Testis (tissue), 2 donors: ENCODE measurements at regions not wholly inside any gene's neighbourhood (a gene's known extent, or its start where the extent isn't known, plus 50 kb on each side); places are given as distances from the start of the nearest gene placed in this dataset.

Experiments used
- POLR2A ChIP-seq: fragments of 450-650 bp; IDR thresholded peaks from one replicate; pipeline ENCODE4 v1.6.1; 2017; ENCODE audit warnings: antibody characterized with exemption, mild to moderate bottlenecking, moderate library complexity
- TF ChIP-seq, protein P1 (sequence below), 3 experiments: fragments of 450-650 bp in 2 of 3; fragments of 200-600 bp in 1 of 3; sonication (generic) in 1 of 3; IDR thresholded peaks; one replicate each; pipeline ENCODE4 v1.5.1; 2016 to 2019; ENCODE audit warnings: antibody characterized with exemption in 3 of 3, mild to moderate bottlenecking in 2 of 3, moderate library complexity in 1 of 3

DNA sequence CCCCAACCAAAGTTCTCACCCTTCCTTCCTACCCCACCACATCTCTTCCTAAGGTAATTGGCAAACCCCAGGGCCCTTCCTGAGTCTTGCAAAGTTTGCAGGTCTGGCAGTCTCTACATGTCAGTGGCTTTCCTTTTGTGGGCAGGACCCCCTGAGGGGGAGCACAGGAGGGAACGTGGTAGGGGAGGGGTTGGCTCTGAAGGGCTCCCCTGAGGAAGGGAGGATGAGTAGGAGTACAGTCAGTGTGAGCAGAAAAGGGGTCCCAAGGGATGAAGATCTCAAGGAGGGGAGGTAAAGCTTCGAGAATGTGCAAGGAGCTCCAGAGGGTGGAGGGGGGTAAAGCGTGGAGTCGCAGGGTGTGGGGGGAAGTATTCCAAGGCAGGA, 206.9 kb downstream of the RAB11FIP4 start:
- TF ChIP-seq, protein P1, sequence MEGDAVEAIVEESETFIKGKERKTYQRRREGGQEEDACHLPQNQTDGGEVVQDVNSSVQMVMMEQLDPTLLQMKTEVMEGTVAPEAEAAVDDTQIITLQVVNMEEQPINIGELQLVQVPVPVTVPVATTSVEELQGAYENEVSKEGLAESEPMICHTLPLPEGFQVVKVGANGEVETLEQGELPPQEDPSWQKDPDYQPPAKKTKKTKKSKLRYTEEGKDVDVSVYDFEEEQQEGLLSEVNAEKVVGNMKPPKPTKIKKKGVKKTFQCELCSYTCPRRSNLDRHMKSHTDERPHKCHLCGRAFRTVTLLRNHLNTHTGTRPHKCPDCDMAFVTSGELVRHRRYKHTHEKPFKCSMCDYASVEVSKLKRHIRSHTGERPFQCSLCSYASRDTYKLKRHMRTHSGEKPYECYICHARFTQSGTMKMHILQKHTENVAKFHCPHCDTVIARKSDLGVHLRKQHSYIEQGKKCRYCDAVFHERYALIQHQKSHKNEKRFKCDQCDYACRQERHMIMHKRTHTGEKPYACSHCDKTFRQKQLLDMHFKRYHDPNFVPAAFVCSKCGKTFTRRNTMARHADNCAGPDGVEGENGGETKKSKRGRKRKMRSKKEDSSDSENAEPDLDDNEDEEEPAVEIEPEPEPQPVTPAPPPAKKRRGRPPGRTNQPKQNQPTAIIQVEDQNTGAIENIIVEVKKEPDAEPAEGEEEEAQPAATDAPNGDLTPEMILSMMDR (IDR thresholded peaks at IDR 0.05): no peak
- TF ChIP-seq POLR2A: no peak
